Tibial artery (tissue), 4 donors: ENCODE measurements at regions not wholly inside any gene's neighbourhood (a gene's known extent, or its start where the extent isn't known, plus 50 kb on each side); places are given as distances from the start of the nearest gene placed in this dataset.
"Not testable (repeated sequence)": the region's sequence is repeated elsewhere in the genome, so short reads cannot be mapped to it uniquely, and the experiment has no call there.

Source experiments
- DNase-seq, 2 donors: peaks; one replicate each; pipeline ENCODE4 v3.0.0-alpha.2; 2019
- H3K27ac ChIP-seq, 2 donors: fragments of 200-600 bp; sonication (generic) in 1 of 2; 1 replicate in 1 of 2; 2 replicates in 1 of 2; pipeline ENCODE4 v1.5.1; 2018 to 2019; ENCODE audit warnings: mild to moderate bottlenecking in 1 of 2
- H3K27me3 ChIP-seq, 2 donors: fragments of 200-600 bp; sonication (generic) in 1 of 2; one replicate each; pipeline versions ENCODE4 v1.5.1 to v1.6.0; 2016 to 2019
- H3K36me3 ChIP-seq, 3 donors: fragments of 200-600 bp; sonication (generic) in 2 of 3; one replicate each; pipeline ENCODE4 v1.5.1; 2016 to 2019; ENCODE audit warnings: mild to moderate bottlenecking in 2 of 3
- H3K4me1 ChIP-seq, 4 donors: fragments of 200-600 bp; sonication (generic) in 2 of 4; 1 replicate in 3 of 4; 2 replicates in 1 of 4; pipeline ENCODE4 v1.5.1; 2016 to 2019
- H3K4me3 ChIP-seq, 2 donors: fragments of 200-600 bp; sonication (generic) in 1 of 2; 1 replicate in 1 of 2; 2 replicates in 1 of 2; pipeline ENCODE4 v1.5.1; 2018 to 2019; ENCODE audit warnings: mild to moderate bottlenecking in 2 of 2
- H3K9me3 ChIP-seq, 3 donors: fragments of 200-600 bp; sonication (generic) in 1 of 3; one replicate each; pipeline ENCODE4 v1.5.1; 2016 to 2019
- CTCF ChIP-seq, 2 experiments: fragments of 200-600 bp in 1 of 2; fragments of 450-650 bp in 1 of 2; IDR thresholded peaks; one replicate each; pipeline ENCODE4 v1.5.1; 2017 to 2019; ENCODE audit warnings: antibody characterized with exemption in 2 of 2, mild to moderate bottlenecking in 1 of 2, moderate library complexity in 1 of 2
- intact Hi-C: fragments of 100-400 bp; cut with DNase I; formaldehyde crosslinking; loops from one replicate; pipeline ENCODE4 v1.15.0; 2023; ENCODE audit warnings: low total_unique reads

GRCh38 chr18:55672574-55673361 lies 84.8 kb upstream of the TCF4 start:
- DNase-seq = no peak
- Histone ChIP-seq H3K4me3 (no peak overlapping the region), H3K4me1 (no peaks in the 10 kb centered on the region), H3K9me3 (no peaks in the 10 kb centered on the region), H3K27ac (no peak overlapping the region), H3K36me3 (no peaks in the 10 kb centered on the region), H3K27me3 (no peaks in the 10 kb centered on the region)
- TF ChIP-seq CTCF (IDR thresholded peaks at IDR 0.05) = no peak
- intact Hi-C loops = no loop called here

- H3K4me1 ChIP-seq = no peaks in the 10 kb centered on the region
- no peak for TF ChIP-seq CTCF (IDR thresholded peaks at IDR 0.05)
- intact Hi-C loops = no loop called here
- H3K27ac ChIP-seq = no peak overlapping the region
- no peaks in the 10 kb centered on the region for H3K36me3 ChIP-seq
- H3K9me3 ChIP-seq = no peaks in the 10 kb centered on the region
- DNase-seq = no peak
- H3K4me3 ChIP-seq = no peak overlapping the region
- no peaks in the 10 kb centered on the region for H3K27me3 ChIP-seq
Measured at GRCh38 chr18:55665506-55665905, 77.5 kb upstream of the TCF4 start.

- H3K9me3 ChIP-seq, intact Hi-C loops, H3K27ac ChIP-seq, H3K27me3 ChIP-seq, DNase-seq, H3K4me3 ChIP-seq, H3K4me1 ChIP-seq, H3K36me3 ChIP-seq: not testable (repeated sequence)
Measured at GRCh38 chr18:55664758-55665400, 76.9 kb upstream of the TCF4 start.

- TF ChIP-seq CTCF (IDR thresholded peaks at IDR 0.05) = no peak
- Histone ChIP-seq H3K36me3 (no peaks in the 10 kb centered on the region), H3K4me3 (no peak overlapping the region), H3K27me3 (no peaks in the 10 kb centered on the region), H3K4me1 (no peaks in the 10 kb centered on the region), H3K9me3 (no peaks in the 10 kb centered on the region), H3K27ac (no peak overlapping the region)
- intact Hi-C loops = no loop called here
- DNase-seq = no peak
Measured at GRCh38 chr18:55663891-55664290, 75.9 kb upstream of the TCF4 start.

GRCh38 chr18:55658598-55658997 lies 70.6 kb upstream of the TCF4 start:
- H3K4me1 ChIP-seq = no peaks in the 10 kb centered on the region
- H3K27me3 ChIP-seq = no peaks in the 10 kb centered on the region
- H3K36me3 ChIP-seq = no peaks in the 10 kb centered on the region
- no peaks in the 10 kb centered on the region for H3K9me3 ChIP-seq
- intact Hi-C loops = no loop called here
- TF ChIP-seq CTCF (IDR thresholded peaks at IDR 0.05) = no peak
- no peak overlapping the region for H3K4me3 ChIP-seq
- no peak overlapping the region for H3K27ac ChIP-seq
- no peak for DNase-seq

- H3K9me3 ChIP-seq = no peaks in the 10 kb centered on the region
- TF ChIP-seq CTCF (IDR thresholded peaks at IDR 0.05) = no peak
- intact Hi-C loops = no loop called here
Measured at GRCh38 chr18:55657572-55658331, 69.8 kb upstream of the TCF4 start.

More at GRCh38 chr18:55657572-55658331, 69.8 kb upstream of the TCF4 start:
- DNase-seq = no peak
- Histone ChIP-seq H3K27me3 (no peaks in the 10 kb centered on the region), H3K4me1 (no peaks in the 10 kb centered on the region), H3K36me3 (no peaks in the 10 kb centered on the region), H3K4me3 (no peak overlapping the region), H3K27ac (no peak overlapping the region)
